Effector CD4-positive, alpha-beta T cell (primary cell): ENCODE measurements at regions not wholly inside any gene's neighbourhood (a gene's known extent, or its start where the extent isn't known, plus 50 kb on each side); places are given as distances from the start of the nearest gene placed in this dataset.

Experiments
- DNase-seq: peaks from one replicate; pipeline ENCODE4 v3.0.0-alpha.2; 2020

- DNase-seq: no peak
Measured at GRCh38 chr4:36494016-36494415, 212.6 kb downstream of the DTHD1 start.

- no peak for DNase-seq
Measured at GRCh38 chr4:36494747-36495146, 213.3 kb downstream of the DTHD1 start.

- DNase-seq: no peak
Measured at GRCh38 chr4:36502350-36502749, 220.9 kb downstream of the DTHD1 start.

GRCh38 chr4:36508394-36508793 is 227.0 kb downstream of the DTHD1 start:
- DNase-seq: no peak

GRCh38 chr4:36509845-36510244 is 228.4 kb downstream of the DTHD1 start:
- no peak for DNase-seq

GRCh38 chr4:36511785-36512184 is 230.4 kb downstream of the DTHD1 start:
- DNase-seq: no peak

DNA sequence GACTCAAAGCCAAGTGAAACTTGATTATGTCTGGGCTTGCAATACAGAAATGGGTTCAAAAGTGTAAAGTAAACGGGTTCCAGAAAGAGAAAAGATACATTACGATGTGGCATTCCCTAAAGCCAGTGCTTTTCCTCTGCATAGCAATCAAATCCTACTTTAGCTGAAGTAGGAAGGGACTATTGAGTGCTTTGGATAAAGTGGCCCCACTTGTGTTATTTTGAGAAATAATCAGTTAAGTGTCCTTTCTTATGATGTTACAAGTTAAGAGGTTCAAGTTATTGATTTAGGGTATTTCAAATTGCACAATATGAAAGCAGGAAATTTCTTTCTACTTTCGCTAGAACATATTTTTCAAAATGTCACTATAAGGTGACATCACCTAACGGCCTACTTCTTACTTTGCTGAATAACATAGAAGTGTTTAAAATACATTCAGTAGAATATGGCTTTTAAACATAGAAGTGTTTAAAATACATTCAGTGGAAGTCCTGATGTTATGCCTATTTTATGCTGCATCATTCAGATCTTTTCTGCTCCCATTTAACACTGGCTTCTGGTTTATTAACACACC is 235.2 kb downstream of the DTHD1 start:
- no peak for DNase-seq

DNA sequence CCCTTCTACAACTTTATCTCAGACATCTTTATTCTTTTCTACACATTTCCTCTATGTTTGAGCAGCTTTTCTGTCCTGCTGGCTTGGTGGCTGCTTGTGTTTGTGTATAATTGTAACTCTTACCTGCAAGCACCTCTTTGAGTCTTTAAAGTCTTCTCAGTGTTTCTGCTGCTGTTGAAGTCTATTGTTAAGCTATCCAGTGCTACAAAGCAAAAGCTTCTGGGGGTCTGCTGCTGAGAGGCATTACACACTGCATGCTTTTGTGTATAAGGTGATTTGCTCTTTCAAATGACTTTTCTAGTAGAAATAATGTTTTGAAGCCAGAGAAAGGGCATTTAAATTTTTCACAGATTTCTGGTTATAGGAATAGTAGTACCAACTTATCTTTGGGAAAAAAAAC is 241.8 kb downstream of the DTHD1 start:
- DNase-seq: no peak

- DNase-seq: no peak
Measured at GRCh38 chr4:36532670-36533379, 251.4 kb downstream of the DTHD1 start.

DNA sequence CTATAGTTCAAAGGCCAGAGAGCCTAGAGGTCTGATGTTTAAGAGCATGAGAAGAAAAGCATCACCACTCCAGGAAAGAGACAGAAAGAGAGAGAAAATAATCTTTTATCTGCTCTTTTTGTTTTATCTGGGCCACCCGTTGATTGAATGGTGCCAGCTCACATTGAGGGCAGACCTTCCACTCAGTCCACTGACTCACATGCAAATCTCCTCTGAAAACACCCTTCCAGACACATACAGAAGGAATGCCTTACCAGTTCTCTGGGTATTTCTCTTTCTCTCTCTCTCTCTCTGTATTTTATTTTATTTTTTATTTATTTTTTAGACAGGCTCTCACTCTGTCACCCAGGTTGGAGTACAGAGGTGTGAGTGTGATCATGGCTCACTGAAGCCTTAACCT is 252.5 kb downstream of the DTHD1 start:
- no peak for DNase-seq

- DNase-seq: no peak
Measured at GRCh38 chr4:36547383-36547782, 266.0 kb downstream of the DTHD1 start.

GRCh38 chr4:36549252-36549651 is 267.8 kb downstream of the DTHD1 start:
- no peak for DNase-seq

DNA sequence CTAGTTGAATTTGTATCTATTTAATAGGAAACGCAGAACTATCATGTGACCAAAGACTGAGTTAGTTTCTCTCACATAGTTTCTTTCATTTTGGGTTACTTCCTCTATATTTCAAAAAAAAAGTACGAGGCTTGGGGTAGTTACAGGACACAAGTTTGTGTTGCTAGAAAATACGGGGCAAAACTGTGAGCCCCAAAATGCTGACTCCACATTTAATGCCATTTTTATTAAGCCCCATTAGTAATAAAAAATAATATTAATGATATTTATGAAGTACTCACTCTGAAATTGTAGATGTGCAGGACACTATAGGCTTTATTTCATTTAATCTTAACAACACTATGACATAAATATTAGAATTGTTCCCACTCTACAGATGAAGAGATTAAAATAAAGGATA is 268.6 kb downstream of the DTHD1 start:
- DNase-seq: no peak

DNA sequence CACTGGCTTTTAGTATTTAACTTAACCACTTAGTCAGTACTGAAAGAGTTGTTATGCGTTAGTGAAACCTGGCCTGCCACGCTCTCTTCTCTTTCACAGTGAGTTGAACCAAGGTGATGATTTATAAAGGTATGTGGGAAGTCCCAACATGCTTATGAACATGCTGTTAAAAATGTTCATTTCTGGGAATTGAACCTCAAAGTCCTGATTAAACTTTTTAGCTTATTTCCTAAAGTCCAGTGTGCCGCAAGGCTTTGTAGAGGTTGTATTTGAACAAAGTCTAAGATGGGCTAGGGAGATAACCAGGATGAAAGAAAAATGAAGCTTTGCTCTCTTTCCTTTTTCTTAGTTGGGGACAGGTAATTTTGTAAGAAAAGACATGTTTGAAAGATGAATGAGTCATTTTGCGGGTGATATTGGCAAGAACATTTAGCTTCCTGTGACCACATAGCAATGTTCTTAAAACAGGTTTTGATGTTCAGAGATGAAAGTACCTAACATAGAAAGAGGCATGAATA is 270.3 kb downstream of the DTHD1 start:
- no peak for DNase-seq

DNA sequence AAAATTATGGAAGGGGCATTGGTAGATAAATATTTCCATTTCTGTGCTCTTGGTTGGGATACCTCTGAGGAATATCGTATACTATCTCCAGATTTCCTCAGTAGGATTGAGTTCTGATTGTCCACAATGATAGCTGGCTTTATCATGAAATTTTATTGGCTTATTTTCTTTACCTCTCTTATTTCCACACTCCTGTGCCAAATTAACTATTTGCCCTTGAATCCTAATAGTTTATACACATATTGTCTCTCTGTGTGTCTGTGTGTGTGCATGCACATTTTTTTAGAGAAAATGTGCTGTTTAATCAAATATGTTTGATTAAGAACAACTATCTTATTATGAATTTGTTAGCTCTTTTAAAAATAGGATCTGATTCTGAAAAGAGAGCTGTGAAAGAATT is 271.6 kb downstream of the DTHD1 start:
- no peak for DNase-seq

- no peak for DNase-seq
Measured at GRCh38 chr4:36553453-36553852, 272.0 kb downstream of the DTHD1 start.

GRCh38 chr4:36556984-36557383 is 275.6 kb downstream of the DTHD1 start:
- DNase-seq: no peak

GRCh38 chr4:36568575-36568974 is 287.2 kb downstream of the DTHD1 start:
- DNase-seq: no peak

- no peak for DNase-seq
Measured at GRCh38 chr4:36573441-36573840, 292.0 kb downstream of the DTHD1 start.

DNA sequence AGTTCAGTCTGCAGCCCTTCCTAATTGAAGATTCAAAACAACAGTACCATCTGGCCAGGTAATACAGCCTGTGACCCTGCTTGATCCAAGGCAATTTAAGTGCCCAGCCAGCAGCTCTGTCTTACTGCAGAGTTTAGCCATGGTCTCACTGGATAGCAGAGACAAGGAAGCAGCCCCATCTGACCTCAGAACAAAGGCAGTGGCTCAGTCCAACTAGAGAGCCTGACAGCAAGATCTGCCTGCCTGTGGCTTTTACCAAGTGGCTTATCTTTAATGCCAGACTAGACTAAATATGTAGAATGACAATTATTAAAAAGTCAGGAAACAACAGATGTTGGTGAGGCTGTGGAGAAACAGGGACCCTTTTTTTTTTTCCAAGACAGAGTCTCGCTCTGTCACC is 293.4 kb downstream of the DTHD1 start:
- no peak for DNase-seq

DNA sequence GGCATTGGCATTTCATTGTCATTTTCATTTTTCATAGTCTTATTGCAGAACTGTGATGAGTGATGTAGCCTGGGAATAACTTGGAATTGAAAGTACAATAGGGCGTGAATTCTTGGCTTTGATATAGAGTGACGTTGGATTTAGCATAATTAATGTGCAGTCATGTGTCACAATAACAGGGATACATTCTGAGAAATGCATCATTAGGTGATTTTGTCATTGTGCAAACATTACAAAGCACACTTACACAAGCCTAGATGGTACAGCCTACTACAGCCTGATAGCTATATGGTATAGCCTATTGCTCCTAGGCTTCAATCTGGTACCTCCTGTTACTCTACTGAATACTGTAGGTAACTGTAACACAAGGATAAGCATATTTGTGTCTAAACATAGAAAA is 300.8 kb downstream of the DTHD1 start:
- DNase-seq: no peak

- DNase-seq: no peak
Measured at GRCh38 chr4:36587909-36588472, 306.6 kb downstream of the DTHD1 start.

GRCh38 chr4:36590343-36590742 is 308.9 kb downstream of the DTHD1 start:
- DNase-seq: no peak

DNA sequence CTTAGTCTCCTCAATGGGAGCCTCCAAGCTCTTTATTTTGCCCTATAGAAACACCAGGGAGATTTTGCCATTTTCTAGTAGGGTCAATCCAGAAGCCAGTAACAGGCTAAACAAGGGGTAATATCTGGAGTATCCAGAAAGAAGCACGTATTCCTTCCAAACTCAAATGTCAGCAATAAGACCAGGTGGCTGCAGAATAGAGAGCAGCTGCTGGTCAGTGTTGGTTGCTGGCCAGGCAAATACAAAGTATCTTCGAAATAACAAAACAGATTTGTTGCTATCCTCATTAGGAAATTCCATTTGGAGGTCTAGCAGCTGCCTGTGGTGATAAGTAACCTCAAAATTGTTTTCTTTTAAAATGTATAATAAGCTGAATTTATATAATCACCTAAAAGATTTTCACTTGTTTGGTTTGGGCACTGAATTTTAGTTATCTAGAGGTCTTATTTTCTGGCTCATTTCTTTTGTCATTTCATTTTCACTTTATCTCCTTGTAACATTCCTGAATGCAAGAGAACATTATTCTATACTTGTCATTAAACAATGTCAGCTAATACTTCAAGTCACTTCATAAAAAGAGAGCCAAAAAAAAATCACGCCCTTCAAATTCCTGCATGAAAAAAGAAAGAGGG is 320.6 kb downstream of the DTHD1 start:
- no peak for DNase-seq
